ENCODE measurements at regions not wholly inside any gene's neighbourhood (a gene's known extent, or its start where the extent isn't known, plus 50 kb on each side); places are given as distances from the start of the nearest gene placed in this dataset.

GRCh38 chr6:125446011-125446410 lies 144.2 kb upstream of the HDDC2 start:
- H2AK5ac ChIP-seq (ENCODE audit: insufficient read length, low read length): no peak overlapping the region
- H3K4me3 Mint-ChIP-seq: no peak overlapping the region
- H3K9ac ChIP-seq (ENCODE audit: extremely low read depth, insufficient read length, low read length): no peak overlapping the region
- H3K27me3 Mint-ChIP-seq (ENCODE audit: low read depth): no peaks in the 10 kb centered on the region
- no peak overlapping the region for H3K4me2 ChIP-seq (ENCODE audit: insufficient read depth, insufficient read length, low read length)
- H3K36me3 Mint-ChIP-seq (ENCODE audit: insufficient read depth in 1 of 3, low read depth in 3 of 3): peaks cover 0 to 7% (median 5%) of the 10 kb centered on the region in 3 experiments; a peak in 4 of 7 replicates
- TF ChIP-seq, protein P1, sequence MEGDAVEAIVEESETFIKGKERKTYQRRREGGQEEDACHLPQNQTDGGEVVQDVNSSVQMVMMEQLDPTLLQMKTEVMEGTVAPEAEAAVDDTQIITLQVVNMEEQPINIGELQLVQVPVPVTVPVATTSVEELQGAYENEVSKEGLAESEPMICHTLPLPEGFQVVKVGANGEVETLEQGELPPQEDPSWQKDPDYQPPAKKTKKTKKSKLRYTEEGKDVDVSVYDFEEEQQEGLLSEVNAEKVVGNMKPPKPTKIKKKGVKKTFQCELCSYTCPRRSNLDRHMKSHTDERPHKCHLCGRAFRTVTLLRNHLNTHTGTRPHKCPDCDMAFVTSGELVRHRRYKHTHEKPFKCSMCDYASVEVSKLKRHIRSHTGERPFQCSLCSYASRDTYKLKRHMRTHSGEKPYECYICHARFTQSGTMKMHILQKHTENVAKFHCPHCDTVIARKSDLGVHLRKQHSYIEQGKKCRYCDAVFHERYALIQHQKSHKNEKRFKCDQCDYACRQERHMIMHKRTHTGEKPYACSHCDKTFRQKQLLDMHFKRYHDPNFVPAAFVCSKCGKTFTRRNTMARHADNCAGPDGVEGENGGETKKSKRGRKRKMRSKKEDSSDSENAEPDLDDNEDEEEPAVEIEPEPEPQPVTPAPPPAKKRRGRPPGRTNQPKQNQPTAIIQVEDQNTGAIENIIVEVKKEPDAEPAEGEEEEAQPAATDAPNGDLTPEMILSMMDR (conservative IDR thresholded peaks at IDR 0.05): no peak
- no peaks in the 10 kb centered on the region for H3K27me3 ChIP-seq (ENCODE audit: insufficient read depth, low read length)
- peaks cover 4% of the 10 kb centered on the region; the same call in 1 of the 2 replicates for H3K4me1 ChIP-seq (ENCODE audit: insufficient read depth, low read length)
- H4K8ac ChIP-seq (replicated peaks; ENCODE audit: insufficient read length, low read depth, low read length): no peak overlapping the region
- H2BK20ac ChIP-seq (ENCODE audit: low read depth, low read length, poor library complexity, severe bottlenecking): no peak overlapping the region
- H3K4me1 Mint-ChIP-seq: peaks cover 24 to 26% of the 10 kb centered on the region in 2 experiments
- H3K4ac ChIP-seq (ENCODE audit: low read depth, low read length): no peak overlapping the region
- H3K27ac Mint-ChIP-seq: no peak overlapping the region
- no peak overlapping the region for H3T11ph ChIP-seq (ENCODE audit: low read length)
- H3K23ac ChIP-seq (ENCODE audit: insufficient read length, low read depth, low read length): no peak overlapping the region
- no peak overlapping the region for H3K27ac ChIP-seq (ENCODE audit: insufficient read length, low read depth, low read length)
- no peaks in the 10 kb centered on the region for H4K20me1 ChIP-seq (ENCODE audit: control insufficient read depth, insufficient read depth, insufficient read length)
- no peaks in the 10 kb centered on the region for H3K9me3 ChIP-seq (ENCODE audit: control insufficient read depth, low read depth, low read length)
- H3K18ac ChIP-seq (ENCODE audit: insufficient read length, low read depth, low read length): no peak overlapping the region
- no peak overlapping the region for H3K56ac ChIP-seq (ENCODE audit: insufficient read length, low read depth, low read length)
- no peaks in the 10 kb centered on the region for H3K23me2 ChIP-seq (ENCODE audit: insufficient read length, low read depth, low read length, poor library complexity, severe bottlenecking)
- DNase-seq: no peak
- H3K9me3 Mint-ChIP-seq: peaks cover 0 to 11% of the 10 kb centered on the region in 2 experiments; a peak in 4 of 5 replicates
- H2BK5ac ChIP-seq (ENCODE audit: insufficient read length, low read length): no peak overlapping the region
- H2AFZ ChIP-seq (ENCODE audit: low read length): no peak overlapping the region
- no peak overlapping the region for H2BK15ac ChIP-seq (ENCODE audit: low read depth, low read length)
- no peak overlapping the region for H4K91ac ChIP-seq (ENCODE audit: insufficient read length, low read depth, low read length)
- H2BK120ac ChIP-seq (ENCODE audit: low read depth, low read length, poor library complexity, severe bottlenecking): no peak overlapping the region
- H3K14ac ChIP-seq (ENCODE audit: insufficient read depth, low read length): no peak overlapping the region
- no peak overlapping the region for H4K5ac ChIP-seq (ENCODE audit: insufficient read length, low read depth, low read length)
- H3K79me2 ChIP-seq (ENCODE audit: insufficient read depth, low read length): no peaks in the 10 kb centered on the region
- H3K79me1 ChIP-seq (ENCODE audit: insufficient read depth, low read depth, low read length, poor library complexity, severe bottlenecking): no peaks in the 10 kb centered on the region
- WGBS (ENCODE audit: extremely low coverage, insufficient read length, low lambda C conversion rate): no CpG with 5 or more reads among the region's 5 CpGs
- no peak overlapping the region for H2BK12ac ChIP-seq (ENCODE audit: insufficient read length, low read depth, low read length)
